ENCODE measurements at regions not wholly inside any gene's neighbourhood (a gene's known extent, or its start where the extent isn't known, plus 50 kb on each side); places are given as distances from the start of the nearest gene placed in this dataset.
"Not testable (repeated sequence)": the region's sequence is repeated elsewhere in the genome, so short reads cannot be mapped to it uniquely, and the experiment has no call there.

GRCh38 chr2:132352481-132353001 is 64.1 kb upstream of the GPR39 start:
- TF ChIP-seq, protein P1, sequence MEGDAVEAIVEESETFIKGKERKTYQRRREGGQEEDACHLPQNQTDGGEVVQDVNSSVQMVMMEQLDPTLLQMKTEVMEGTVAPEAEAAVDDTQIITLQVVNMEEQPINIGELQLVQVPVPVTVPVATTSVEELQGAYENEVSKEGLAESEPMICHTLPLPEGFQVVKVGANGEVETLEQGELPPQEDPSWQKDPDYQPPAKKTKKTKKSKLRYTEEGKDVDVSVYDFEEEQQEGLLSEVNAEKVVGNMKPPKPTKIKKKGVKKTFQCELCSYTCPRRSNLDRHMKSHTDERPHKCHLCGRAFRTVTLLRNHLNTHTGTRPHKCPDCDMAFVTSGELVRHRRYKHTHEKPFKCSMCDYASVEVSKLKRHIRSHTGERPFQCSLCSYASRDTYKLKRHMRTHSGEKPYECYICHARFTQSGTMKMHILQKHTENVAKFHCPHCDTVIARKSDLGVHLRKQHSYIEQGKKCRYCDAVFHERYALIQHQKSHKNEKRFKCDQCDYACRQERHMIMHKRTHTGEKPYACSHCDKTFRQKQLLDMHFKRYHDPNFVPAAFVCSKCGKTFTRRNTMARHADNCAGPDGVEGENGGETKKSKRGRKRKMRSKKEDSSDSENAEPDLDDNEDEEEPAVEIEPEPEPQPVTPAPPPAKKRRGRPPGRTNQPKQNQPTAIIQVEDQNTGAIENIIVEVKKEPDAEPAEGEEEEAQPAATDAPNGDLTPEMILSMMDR (IDR thresholded peaks at IDR 0.05): not testable (repeated sequence)
- not testable (repeated sequence) for TF ChIP-seq EP300, POLR2AphosphoS5 (IDR thresholded peaks at IDR 0.05)
